Upper lobe of left lung (tissue), 4 donors: ENCODE measurements at regions not wholly inside any gene's neighbourhood (a gene's known extent, or its start where the extent isn't known, plus 50 kb on each side); places are given as distances from the start of the nearest gene placed in this dataset.

Source experiments
- POLR2A ChIP-seq, 4 donors: fragments of 450-650 bp; IDR thresholded peaks; one replicate each; pipeline ENCODE4 v1.5.1; 2016 to 2017; ENCODE audit warnings: antibody characterized with exemption in 4 of 4, mild to moderate bottlenecking in 2 of 4
- POLR2AphosphoS5 ChIP-seq, 2 donors: sonication (generic); formaldehyde crosslinking; IDR thresholded peaks; one replicate each; pipeline ENCODE4 v1.5.1; 2017; ENCODE audit warnings: antibody characterized with exemption in 2 of 2
- TF ChIP-seq, protein P1 (sequence below), 6 experiments: fragments of 450-650 bp in 4 of 6; fragments of 200-600 bp in 2 of 6; sonication (generic) in 2 of 6; IDR thresholded peaks; one replicate each; pipeline ENCODE4 v1.5.1; 2016 to 2019; ENCODE audit warnings: antibody characterized with exemption in 6 of 6

DNA sequence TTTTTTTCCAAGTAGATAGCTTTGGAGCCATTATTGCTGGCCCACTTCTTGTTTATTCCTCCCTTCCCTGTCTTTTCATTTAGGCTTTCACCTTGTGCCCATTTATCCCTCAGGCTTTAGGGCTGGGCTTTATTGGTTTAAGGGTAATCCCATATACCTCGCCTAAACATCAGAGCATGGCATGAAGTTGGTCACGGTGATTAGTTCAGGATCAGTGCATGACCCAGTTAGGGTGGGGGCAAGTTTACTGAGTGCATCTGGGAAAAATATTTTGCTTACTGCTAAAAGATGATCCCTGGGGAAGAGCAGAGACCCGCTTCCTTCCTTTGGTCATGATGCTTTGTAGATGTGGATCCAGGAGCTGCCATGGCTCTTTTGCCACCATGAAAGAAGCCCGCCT lies 153.3 kb upstream of the NECTIN1 start:
- TF ChIP-seq, protein P1, sequence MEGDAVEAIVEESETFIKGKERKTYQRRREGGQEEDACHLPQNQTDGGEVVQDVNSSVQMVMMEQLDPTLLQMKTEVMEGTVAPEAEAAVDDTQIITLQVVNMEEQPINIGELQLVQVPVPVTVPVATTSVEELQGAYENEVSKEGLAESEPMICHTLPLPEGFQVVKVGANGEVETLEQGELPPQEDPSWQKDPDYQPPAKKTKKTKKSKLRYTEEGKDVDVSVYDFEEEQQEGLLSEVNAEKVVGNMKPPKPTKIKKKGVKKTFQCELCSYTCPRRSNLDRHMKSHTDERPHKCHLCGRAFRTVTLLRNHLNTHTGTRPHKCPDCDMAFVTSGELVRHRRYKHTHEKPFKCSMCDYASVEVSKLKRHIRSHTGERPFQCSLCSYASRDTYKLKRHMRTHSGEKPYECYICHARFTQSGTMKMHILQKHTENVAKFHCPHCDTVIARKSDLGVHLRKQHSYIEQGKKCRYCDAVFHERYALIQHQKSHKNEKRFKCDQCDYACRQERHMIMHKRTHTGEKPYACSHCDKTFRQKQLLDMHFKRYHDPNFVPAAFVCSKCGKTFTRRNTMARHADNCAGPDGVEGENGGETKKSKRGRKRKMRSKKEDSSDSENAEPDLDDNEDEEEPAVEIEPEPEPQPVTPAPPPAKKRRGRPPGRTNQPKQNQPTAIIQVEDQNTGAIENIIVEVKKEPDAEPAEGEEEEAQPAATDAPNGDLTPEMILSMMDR (IDR thresholded peaks at IDR 0.05): no peak
- no peak for TF ChIP-seq POLR2A (IDR thresholded peaks at IDR 0.05)
- TF ChIP-seq POLR2AphosphoS5 (IDR thresholded peaks at IDR 0.05): no peak
